GM20000 (cell line): ENCODE measurements at regions not wholly inside any gene's neighbourhood (a gene's known extent, or its start where the extent isn't known, plus 50 kb on each side); places are given as distances from the start of the nearest gene placed in this dataset.

Source experiments
- DNase-seq: peaks from one replicate; pipeline ENCODE4 v3.0.0; 2012; ENCODE audit warnings: low spot score
- TF ChIP-seq, protein P1 (sequence below): IDR thresholded peaks from 2 replicates; pipeline ENCODE4 v1.5.1; 2012; ENCODE audit warnings: mild to moderate bottlenecking, control low read depth; ENCODE audit errors: extremely low read depth, missing control alignments

DNA sequence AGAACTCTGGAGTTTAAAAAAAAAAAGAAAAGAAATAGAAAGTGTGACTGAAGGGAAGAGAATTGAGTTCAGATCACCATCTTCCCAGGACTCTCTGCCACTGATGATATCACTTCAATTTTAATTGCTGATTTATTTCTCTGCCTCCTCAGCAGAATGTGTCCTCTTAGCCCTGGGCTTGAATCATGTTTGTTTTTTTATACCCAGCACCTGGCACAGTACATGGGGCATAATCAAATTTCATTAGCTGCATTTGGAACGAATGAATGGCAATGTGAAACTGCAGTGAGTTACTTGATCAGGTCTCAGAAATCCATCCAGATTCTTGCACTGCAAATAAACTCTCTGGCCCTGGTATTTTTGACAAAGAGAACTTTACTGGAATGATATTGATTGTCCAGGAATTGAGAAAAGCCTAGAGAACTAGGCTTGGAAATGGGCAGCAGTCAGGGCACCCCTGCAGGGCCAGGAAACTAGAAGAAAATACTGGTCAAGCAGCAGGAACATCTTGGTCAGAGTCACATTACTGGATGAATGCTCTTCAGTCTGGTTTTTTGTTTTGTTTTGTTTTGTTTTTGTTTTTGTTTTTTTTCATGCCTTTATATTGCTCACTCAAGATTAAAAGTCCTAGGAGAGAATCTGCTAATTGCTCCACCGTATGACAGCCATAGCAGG lies 103.8 kb upstream of the FAM78B start:
- DNase-seq: no peak
- TF ChIP-seq, protein P1, sequence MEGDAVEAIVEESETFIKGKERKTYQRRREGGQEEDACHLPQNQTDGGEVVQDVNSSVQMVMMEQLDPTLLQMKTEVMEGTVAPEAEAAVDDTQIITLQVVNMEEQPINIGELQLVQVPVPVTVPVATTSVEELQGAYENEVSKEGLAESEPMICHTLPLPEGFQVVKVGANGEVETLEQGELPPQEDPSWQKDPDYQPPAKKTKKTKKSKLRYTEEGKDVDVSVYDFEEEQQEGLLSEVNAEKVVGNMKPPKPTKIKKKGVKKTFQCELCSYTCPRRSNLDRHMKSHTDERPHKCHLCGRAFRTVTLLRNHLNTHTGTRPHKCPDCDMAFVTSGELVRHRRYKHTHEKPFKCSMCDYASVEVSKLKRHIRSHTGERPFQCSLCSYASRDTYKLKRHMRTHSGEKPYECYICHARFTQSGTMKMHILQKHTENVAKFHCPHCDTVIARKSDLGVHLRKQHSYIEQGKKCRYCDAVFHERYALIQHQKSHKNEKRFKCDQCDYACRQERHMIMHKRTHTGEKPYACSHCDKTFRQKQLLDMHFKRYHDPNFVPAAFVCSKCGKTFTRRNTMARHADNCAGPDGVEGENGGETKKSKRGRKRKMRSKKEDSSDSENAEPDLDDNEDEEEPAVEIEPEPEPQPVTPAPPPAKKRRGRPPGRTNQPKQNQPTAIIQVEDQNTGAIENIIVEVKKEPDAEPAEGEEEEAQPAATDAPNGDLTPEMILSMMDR: no peak

DNA sequence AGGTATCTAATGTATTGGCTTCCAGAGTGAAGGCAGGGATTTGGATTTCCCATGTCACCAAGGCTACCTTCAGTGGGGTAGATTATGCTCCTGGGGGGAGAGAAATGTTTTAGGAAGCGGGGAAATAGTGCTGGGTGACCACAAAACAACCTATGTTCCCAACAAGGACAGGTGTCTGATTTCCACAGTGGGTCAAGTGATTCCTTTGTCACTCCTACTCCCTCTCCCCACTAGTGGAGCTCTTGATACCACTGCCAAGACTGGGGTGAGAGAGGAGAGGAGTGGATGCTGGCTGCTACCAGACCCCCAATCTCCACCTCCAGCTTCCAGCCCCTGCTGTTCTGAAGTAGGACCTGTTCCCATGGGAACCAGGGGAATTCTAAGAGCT lies 104.3 kb upstream of the FAM78B start:
- no peak for DNase-seq
- TF ChIP-seq, protein P1: no peak

DNA sequence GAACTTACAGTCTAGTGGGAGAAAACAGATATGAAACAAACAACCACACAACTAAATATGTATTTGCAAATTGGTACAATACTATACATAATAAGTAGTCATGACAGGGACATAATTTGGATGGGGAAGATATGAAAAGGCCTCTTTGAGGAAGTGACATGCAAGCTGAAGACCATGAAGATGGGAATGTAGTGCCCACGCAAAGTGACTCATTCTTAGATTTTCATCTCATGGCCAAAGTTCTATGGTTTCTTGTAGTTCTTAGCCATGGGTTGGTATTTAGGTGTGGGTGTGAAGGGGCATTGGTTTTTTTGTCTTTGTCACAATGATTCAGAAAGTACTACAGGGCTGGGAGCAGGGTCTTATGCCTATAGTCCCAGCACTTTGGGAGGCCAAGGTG lies 105.4 kb upstream of the FAM78B start:
- TF ChIP-seq, protein P1: no peak
- no peak for DNase-seq

DNA sequence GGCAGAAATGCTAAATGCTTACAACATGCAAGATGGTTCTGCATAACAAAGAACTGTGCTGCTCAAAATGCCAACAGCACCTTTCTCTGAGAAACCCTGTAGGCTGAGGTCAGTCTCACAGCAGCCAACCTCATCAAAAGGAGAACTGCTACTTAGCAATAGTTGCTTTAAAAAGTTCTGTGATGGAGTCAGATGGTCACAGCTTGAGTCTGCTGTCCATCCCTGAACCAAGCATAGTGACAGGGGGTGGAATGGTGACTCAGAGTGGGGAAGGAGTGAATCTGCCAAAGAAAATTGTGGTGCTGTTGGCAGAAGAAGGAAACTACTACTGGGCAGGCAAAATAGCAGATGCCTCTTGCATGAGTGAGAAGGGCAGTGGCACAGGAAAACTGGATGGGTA lies 106.0 kb upstream of the FAM78B start:
- TF ChIP-seq, protein P1: no peak
- DNase-seq: no peak

DNA sequence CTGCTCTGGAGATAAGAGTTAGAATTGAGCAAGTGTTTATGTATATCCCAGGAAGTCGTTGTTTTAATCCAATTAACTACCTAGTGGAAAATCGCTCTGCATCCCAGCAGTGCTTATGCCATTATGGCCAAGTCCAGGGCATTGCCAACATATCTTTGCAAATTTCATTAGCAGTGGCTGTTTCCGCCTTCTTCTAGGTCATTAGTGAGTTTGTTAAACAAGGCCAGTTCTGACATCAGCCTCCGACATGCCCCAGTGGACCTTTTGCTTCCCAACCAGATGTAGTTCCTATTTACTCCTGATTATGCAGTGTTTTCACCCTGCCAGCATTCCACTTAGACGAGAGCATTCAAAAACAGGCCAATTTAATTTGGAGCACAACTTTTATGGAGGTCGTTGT lies 106.8 kb upstream of the FAM78B start:
- no peak for DNase-seq
- TF ChIP-seq, protein P1: no peak

DNA sequence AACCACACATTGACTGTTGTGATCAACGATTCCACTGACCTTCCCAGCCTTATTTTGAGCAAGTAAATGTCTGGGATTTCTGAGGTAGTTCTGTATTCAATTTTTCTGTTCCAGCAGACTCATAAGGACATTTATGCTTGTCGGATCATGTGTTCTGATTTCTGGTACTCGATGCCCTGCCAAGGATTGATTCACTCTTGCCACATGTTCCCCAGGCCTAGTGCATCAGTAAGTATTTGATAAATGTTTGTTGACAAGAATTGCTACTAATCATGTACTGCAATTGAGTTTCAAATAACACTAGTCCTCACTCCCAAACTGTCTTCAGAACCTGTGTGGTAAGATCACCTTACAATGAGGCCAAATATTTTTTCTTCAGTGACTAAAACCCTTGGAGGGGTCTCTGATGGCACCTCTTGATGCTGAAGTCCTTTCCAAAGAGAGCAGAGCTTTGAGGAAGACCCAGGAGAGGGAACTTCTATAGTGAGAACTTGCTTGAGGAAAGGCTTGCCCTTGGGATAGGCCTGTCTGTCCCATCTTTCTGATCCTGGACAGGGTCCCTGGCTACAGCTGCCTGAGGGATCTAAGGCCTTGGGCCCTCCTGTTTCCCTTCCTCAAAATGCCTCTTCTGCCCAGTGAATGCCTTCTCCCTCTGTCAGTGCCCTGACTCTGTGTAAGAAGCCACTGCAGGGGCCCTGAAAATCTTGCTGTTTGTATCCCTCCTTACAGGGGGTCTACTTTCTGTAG lies 115.8 kb upstream of the FAM78B start:
- DNase-seq: no peak
- TF ChIP-seq, protein P1: no peak

DNA sequence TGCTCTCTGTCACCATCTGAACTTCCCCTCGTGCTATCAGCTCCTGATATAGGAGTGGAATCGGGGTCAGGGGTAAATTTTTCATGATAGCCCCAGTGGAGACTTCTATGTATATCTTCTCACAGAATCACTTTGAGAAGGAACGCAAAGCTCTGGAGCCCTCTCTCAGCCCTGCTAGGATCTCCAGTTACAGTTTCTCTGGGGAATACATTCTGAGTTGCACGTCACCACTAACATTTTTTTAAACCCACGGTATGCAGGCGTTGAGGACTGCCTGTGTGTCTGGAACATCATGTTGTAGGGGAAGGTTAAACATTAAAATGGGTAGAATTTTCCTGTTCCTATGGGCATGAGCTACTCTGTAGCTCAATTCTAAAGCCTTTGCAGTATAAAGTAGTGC lies 116.4 kb upstream of the FAM78B start:
- no peak for DNase-seq
- TF ChIP-seq, protein P1: no peak
